ENCODE measurements at regions not wholly inside any gene's neighbourhood (a gene's known extent, or its start where the extent isn't known, plus 50 kb on each side); places are given as distances from the start of the nearest gene placed in this dataset.

DNA sequence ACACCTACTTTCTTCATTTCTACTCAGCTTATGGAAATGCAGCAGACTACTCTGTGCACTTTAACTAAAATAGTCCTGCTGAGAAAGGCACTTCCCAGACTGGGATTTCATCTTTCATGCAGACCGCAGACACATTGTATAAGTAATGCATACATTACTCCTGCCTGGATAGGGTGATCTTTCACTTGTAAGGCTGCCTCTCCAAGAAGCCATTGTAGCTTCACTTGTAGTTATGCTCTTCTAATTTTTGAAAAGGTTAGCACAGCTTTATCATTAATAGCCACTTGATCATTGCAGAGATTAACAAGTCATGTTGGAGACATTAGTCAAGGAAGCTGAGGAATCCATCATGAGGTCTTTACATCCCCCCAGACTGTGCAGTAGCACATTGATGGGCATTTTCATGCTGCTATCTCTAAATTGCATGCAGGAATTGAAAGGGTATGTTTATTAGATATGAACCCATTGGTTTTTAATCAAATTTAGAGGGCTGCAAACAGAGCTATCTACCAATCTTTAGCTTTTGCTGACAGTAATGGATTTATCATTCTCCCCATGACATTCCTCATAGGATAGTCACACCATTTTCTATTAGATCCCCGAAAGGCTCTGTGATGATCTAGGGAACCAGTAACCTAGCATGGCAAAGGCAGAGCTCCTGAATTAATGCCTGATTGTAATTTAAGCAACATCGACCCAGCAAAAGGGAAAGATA, 1074.7 kb upstream of the NXPH2 start:
- Histone ChIP-seq H3K4me3 (ENCODE audit: low read depth, low read length, poor library complexity, severe bottlenecking) (no peak overlapping the region), H3K9me2 (ENCODE audit: low read depth, low read length) (no peaks in the 10 kb centered on the region), H3F3A (ENCODE audit: insufficient read depth, low read length) (no peaks in the 10 kb centered on the region), H3K79me2 (ENCODE audit: insufficient read depth, low read length) (no peaks in the 10 kb centered on the region), H3K36me3 (ENCODE audit: insufficient read depth, low read length) (no peaks in the 10 kb centered on the region), H3K27me3 (ENCODE audit: insufficient read depth, low read length) (no peaks in the 10 kb centered on the region), H4K20me1 (ENCODE audit: insufficient read depth, low read length) (no peaks in the 10 kb centered on the region), H3K9me3 (ENCODE audit: low read length) (no peaks in the 10 kb centered on the region), H3K4me2 (ENCODE audit: low read length) (no peak overlapping the region), H3K9ac (ENCODE audit: low read length) (no peak overlapping the region), H3K4me1 (ENCODE audit: insufficient read depth, low read length, severe bottlenecking) (no peaks in the 10 kb centered on the region), H2AFZ (ENCODE audit: low read length) (no peak overlapping the region), H3K27ac (ENCODE audit: low read depth, low read length, poor library complexity, severe bottlenecking) (no peak overlapping the region)
- TF ChIP-seq, protein P1, sequence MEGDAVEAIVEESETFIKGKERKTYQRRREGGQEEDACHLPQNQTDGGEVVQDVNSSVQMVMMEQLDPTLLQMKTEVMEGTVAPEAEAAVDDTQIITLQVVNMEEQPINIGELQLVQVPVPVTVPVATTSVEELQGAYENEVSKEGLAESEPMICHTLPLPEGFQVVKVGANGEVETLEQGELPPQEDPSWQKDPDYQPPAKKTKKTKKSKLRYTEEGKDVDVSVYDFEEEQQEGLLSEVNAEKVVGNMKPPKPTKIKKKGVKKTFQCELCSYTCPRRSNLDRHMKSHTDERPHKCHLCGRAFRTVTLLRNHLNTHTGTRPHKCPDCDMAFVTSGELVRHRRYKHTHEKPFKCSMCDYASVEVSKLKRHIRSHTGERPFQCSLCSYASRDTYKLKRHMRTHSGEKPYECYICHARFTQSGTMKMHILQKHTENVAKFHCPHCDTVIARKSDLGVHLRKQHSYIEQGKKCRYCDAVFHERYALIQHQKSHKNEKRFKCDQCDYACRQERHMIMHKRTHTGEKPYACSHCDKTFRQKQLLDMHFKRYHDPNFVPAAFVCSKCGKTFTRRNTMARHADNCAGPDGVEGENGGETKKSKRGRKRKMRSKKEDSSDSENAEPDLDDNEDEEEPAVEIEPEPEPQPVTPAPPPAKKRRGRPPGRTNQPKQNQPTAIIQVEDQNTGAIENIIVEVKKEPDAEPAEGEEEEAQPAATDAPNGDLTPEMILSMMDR (IDR thresholded peaks at IDR 0.05; ENCODE audit: low read length): no peak
- no peak for TF ChIP-seq EZH2 (IDR thresholded peaks at IDR 0.05; ENCODE audit: borderline replicate concordance, low read length)

DNA sequence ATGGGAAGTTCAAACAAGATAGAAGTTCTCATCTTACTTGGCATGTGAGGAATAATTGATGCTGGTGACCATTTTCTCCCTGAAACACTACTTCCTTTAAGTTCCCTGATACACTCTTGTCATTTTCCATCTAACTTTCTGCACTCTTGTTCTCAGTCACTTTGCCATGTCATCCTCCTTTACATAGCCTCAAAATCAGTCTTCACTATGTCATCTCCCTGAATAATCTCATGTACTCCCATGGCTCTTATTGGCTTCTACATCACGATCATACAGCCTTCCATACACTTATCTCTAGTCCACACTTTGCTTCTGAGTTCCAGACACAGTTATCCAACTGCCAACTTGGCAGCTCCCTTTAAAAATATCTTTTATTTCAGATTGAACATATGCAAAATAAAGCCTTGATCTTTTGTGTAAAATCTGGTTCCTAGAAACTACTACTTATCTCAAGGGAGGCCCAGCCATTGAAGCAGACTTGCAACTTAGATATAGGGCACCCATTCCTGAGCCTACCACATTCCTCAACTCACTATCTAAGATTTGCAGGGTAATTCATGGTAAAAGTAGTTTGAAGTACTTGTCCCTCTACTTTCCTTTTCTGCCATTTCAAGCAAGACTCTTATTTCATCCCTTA, 1070.2 kb upstream of the NXPH2 start:
- no peaks in the 10 kb centered on the region for H3K9me2 ChIP-seq (ENCODE audit: low read depth, low read length)
- H4K20me1 ChIP-seq (ENCODE audit: insufficient read depth, low read length): no peaks in the 10 kb centered on the region
- no peaks in the 10 kb centered on the region for H3K27me3 ChIP-seq (ENCODE audit: insufficient read depth, low read length)
- H3K9ac ChIP-seq (ENCODE audit: low read length): no peak overlapping the region
- TF ChIP-seq, protein P1 (IDR thresholded peaks at IDR 0.05; ENCODE audit: low read length): no peak
- no peak for TF ChIP-seq EZH2 (IDR thresholded peaks at IDR 0.05; ENCODE audit: borderline replicate concordance, low read length)
- no peak overlapping the region for H3K27ac ChIP-seq (ENCODE audit: low read depth, low read length, poor library complexity, severe bottlenecking)
- no peak overlapping the region for H3K4me3 ChIP-seq (ENCODE audit: low read depth, low read length, poor library complexity, severe bottlenecking)
- no peaks in the 10 kb centered on the region for H3K79me2 ChIP-seq (ENCODE audit: insufficient read depth, low read length)
- H3F3A ChIP-seq (ENCODE audit: insufficient read depth, low read length): no peaks in the 10 kb centered on the region
- H3K9me3 ChIP-seq (ENCODE audit: low read length): no peaks in the 10 kb centered on the region
- no peak overlapping the region for H3K4me2 ChIP-seq (ENCODE audit: low read length)
- H3K36me3 ChIP-seq (ENCODE audit: insufficient read depth, low read length): no peaks in the 10 kb centered on the region
- H2AFZ ChIP-seq (ENCODE audit: low read length): no peak overlapping the region
- no peaks in the 10 kb centered on the region for H3K4me1 ChIP-seq (ENCODE audit: insufficient read depth, low read length, severe bottlenecking)

DNA sequence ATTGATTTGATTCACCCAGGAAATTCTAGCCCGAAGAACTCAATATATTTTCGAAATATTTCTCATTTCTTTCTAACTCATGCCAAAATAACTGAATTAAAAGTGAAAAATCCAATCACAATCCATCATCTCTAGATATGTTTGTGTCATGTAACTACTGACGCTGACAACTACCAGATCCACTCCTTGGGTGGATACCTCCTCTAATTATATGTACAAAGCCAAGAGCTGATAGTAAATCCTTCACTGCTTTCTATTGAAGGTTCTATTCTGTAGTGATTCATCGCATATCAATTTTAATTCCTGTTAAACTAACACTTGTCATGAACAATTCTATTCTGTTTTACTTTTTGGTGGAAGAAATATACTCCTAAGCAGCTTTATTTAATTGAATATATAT, 1056.6 kb upstream of the NXPH2 start:
- no peak overlapping the region for H2AFZ ChIP-seq (ENCODE audit: low read length)
- H3K4me2 ChIP-seq (ENCODE audit: low read length): no peak overlapping the region
- H3K4me3 ChIP-seq (ENCODE audit: low read depth, low read length, poor library complexity, severe bottlenecking): no peak overlapping the region
- TF ChIP-seq, protein P1 (IDR thresholded peaks at IDR 0.05; ENCODE audit: low read length): no peak
- no peak for TF ChIP-seq EZH2 (IDR thresholded peaks at IDR 0.05; ENCODE audit: borderline replicate concordance, low read length)
- no peak overlapping the region for H3K9ac ChIP-seq (ENCODE audit: low read length)
- no peak overlapping the region for H3K27ac ChIP-seq (ENCODE audit: low read depth, low read length, poor library complexity, severe bottlenecking)
- H4K20me1 ChIP-seq (ENCODE audit: insufficient read depth, low read length): no peaks in the 10 kb centered on the region
- H3K4me1 ChIP-seq (ENCODE audit: insufficient read depth, low read length, severe bottlenecking): no peaks in the 10 kb centered on the region
- no peaks in the 10 kb centered on the region for H3K9me3 ChIP-seq (ENCODE audit: low read length)
- H3K9me2 ChIP-seq (ENCODE audit: low read depth, low read length): no peaks in the 10 kb centered on the region
- H3F3A ChIP-seq (ENCODE audit: insufficient read depth, low read length): no peaks in the 10 kb centered on the region
- no peaks in the 10 kb centered on the region for H3K79me2 ChIP-seq (ENCODE audit: insufficient read depth, low read length)
- H3K36me3 ChIP-seq (ENCODE audit: insufficient read depth, low read length): no peaks in the 10 kb centered on the region
- H3K27me3 ChIP-seq (ENCODE audit: insufficient read depth, low read length): no peaks in the 10 kb centered on the region

All from OCI-LY1 (cell line).